PC-9 (cell line): ENCODE measurements at regions not wholly inside any gene's neighbourhood (a gene's known extent, or its start where the extent isn't known, plus 50 kb on each side); places are given as distances from the start of the nearest gene placed in this dataset.

ENCODE experiments used
- CTCF ChIP-seq: fragments of 200-600 bp; sonication (generic); conservative IDR thresholded peaks from 2 replicates; pipeline ENCODE4 v1.6.1; 2017; ENCODE audit warnings: mixed run types, antibody characterized with exemption, mild to moderate bottlenecking, moderate library complexity
- EZH2 ChIP-seq: fragments of 200-600 bp; sonication (generic); IDR thresholded peaks from 2 replicates; pipeline ENCODE4 v1.8.0; 2017; ENCODE audit warnings: antibody characterized with exemption, low read depth

- TF ChIP-seq CTCF (no peak), EZH2 (no peak)
Measured at GRCh38 chr13:31399690-31400089, 199.9 kb downstream of the B3GLCT start.
